ENCODE measurements at regions not wholly inside any gene's neighbourhood (a gene's known extent, or its start where the extent isn't known, plus 50 kb on each side); places are given as distances from the start of the nearest gene placed in this dataset.

DNA sequence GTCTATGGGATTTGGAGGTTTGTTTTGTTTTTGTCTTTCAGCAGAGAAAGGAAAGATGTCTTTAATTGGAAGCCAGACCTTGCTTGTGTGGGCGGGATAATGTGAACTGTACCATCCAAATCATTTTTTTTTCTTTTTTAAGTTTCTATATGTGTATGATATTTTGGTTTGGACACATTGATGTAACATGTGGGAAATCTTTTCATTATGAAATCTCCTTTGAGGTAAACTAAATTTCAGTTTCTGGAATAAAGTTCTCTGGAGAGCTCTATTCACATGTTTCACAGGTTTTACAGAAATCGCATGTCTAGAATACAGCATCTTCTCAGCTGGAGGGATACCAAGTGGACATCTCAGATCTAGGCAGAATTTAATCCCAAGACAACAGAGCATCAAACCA is 451.5 kb upstream of the MDFIC2 start:
- H3K4me3 ChIP-seq (ENCODE audit: low read length): no peak overlapping the region

GRCh38 chr3:70757658-70758057 is 445.2 kb upstream of the MDFIC2 start:
- Histone ChIP-seq H3K27me3 (ENCODE audit: control insufficient read depth, insufficient read depth, low read length) (no peaks in the 10 kb centered on the region), H3K9me3 (ENCODE audit: control insufficient read depth, low read depth, low read length) (no peaks in the 10 kb centered on the region), H3K4me1 (ENCODE audit: control insufficient read depth, insufficient read depth, low read length) (no peaks in the 10 kb centered on the region), H3K36me3 (ENCODE audit: control insufficient read depth, insufficient read depth, low read length) (no peaks in the 10 kb centered on the region), H3K27ac (ENCODE audit: low read length) (no peak overlapping the region), H3K4me3 (ENCODE audit: low read length) (no peak overlapping the region)
- DNase-seq: no peak
- no CpG with 5 or more reads among the region's 2 CpGs for whole genome bisulfite sequencing (ENCODE audit: insufficient coverage, low lambda C conversion rate)

More for the DNA sequence above, 451.5 kb upstream of the MDFIC2 start:
- WGBS (ENCODE audit: insufficient coverage, low lambda C conversion rate): no CpG with 5 or more reads among the region's 2 CpGs
- no peaks in the 10 kb centered on the region for H3K9me3 ChIP-seq (ENCODE audit: control insufficient read depth, low read depth, low read length)
- no peak overlapping the region for H3K27ac ChIP-seq (ENCODE audit: low read length)
- H3K27me3 ChIP-seq (ENCODE audit: control insufficient read depth, insufficient read depth, low read length): no peaks in the 10 kb centered on the region
- DNase-seq: no peak
- no peaks in the 10 kb centered on the region for H3K4me1 ChIP-seq (ENCODE audit: control insufficient read depth, insufficient read depth, low read length)
- no peaks in the 10 kb centered on the region for H3K36me3 ChIP-seq (ENCODE audit: control insufficient read depth, insufficient read depth, low read length)

- H3K27me3 ChIP-seq (ENCODE audit: control insufficient read depth, insufficient read depth, low read length): no peaks in the 10 kb centered on the region
- no peak overlapping the region for H3K27ac ChIP-seq (ENCODE audit: low read length)
- no peaks in the 10 kb centered on the region for H3K36me3 ChIP-seq (ENCODE audit: control insufficient read depth, insufficient read depth, low read length)
- H3K9me3 ChIP-seq (ENCODE audit: control insufficient read depth, low read depth, low read length): no peaks in the 10 kb centered on the region
- no peaks in the 10 kb centered on the region for H3K4me1 ChIP-seq (ENCODE audit: control insufficient read depth, insufficient read depth, low read length)
- H3K4me3 ChIP-seq (ENCODE audit: low read length): no peak overlapping the region
- 100% methylated on average over 1 of the region's 5 CpGs for WGBS (ENCODE audit: insufficient coverage, low lambda C conversion rate)
- DNase-seq: no peak
Observed at GRCh38 chr3:70755526-70755925, 443.1 kb upstream of the MDFIC2 start.

GRCh38 chr3:70754314-70754713 is 441.9 kb upstream of the MDFIC2 start:
- no peaks in the 10 kb centered on the region for H3K9me3 ChIP-seq (ENCODE audit: control insufficient read depth, low read depth, low read length)
- DNase-seq: no peak
- H3K27ac ChIP-seq (ENCODE audit: low read length): no peak overlapping the region
- no peak overlapping the region for H3K4me3 ChIP-seq (ENCODE audit: low read length)
- no peaks in the 10 kb centered on the region for H3K4me1 ChIP-seq (ENCODE audit: control insufficient read depth, insufficient read depth, low read length)
- H3K36me3 ChIP-seq (ENCODE audit: control insufficient read depth, insufficient read depth, low read length): no peaks in the 10 kb centered on the region
- no peaks in the 10 kb centered on the region for H3K27me3 ChIP-seq (ENCODE audit: control insufficient read depth, insufficient read depth, low read length)

GRCh38 chr3:70753572-70753971 is 441.1 kb upstream of the MDFIC2 start:
- no CpG with 5 or more reads among the region's 3 CpGs for WGBS (ENCODE audit: insufficient coverage, low lambda C conversion rate)
- no peaks in the 10 kb centered on the region for H3K27me3 ChIP-seq (ENCODE audit: control insufficient read depth, insufficient read depth, low read length)
- H3K27ac ChIP-seq (ENCODE audit: low read length): no peak overlapping the region

DNA sequence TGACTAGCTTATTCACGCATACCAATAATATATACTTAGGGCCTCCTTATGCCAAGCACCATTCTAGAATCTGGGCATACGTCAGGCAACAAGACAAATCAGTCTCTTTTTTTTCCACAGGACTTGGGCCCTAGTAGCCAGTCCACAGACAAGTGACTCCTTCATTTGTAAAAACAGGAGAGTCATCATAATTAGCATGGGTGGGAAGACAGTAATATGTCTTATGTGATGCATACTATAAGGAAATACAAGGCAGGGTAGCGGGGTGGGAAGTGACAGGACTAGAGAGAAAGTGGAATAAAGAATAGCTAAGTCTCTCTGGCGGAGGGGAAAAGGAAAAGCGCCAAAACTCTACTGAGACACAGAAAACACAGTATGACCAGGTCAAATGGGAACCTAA is 439.6 kb upstream of the MDFIC2 start:
- Histone ChIP-seq H3K9me3 (ENCODE audit: control insufficient read depth, low read depth, low read length) (no peaks in the 10 kb centered on the region), H3K36me3 (ENCODE audit: control insufficient read depth, insufficient read depth, low read length) (no peaks in the 10 kb centered on the region), H3K4me3 (ENCODE audit: low read length) (no peak overlapping the region), H3K4me1 (ENCODE audit: control insufficient read depth, insufficient read depth, low read length) (no peaks in the 10 kb centered on the region), H3K27me3 (ENCODE audit: control insufficient read depth, insufficient read depth, low read length) (no peaks in the 10 kb centered on the region), H3K27ac (ENCODE audit: low read length) (no peak overlapping the region)
- DNase-seq: no peak
- 80% methylated on average over 1 of the region's 5 CpGs for WGBS (ENCODE audit: insufficient coverage, low lambda C conversion rate)

More at GRCh38 chr3:70753572-70753971, 441.1 kb upstream of the MDFIC2 start:
- no peak overlapping the region for H3K4me3 ChIP-seq (ENCODE audit: low read length)
- no peaks in the 10 kb centered on the region for H3K4me1 ChIP-seq (ENCODE audit: control insufficient read depth, insufficient read depth, low read length)
- H3K9me3 ChIP-seq (ENCODE audit: control insufficient read depth, low read depth, low read length): no peaks in the 10 kb centered on the region
- no peaks in the 10 kb centered on the region for H3K36me3 ChIP-seq (ENCODE audit: control insufficient read depth, insufficient read depth, low read length)
- no peak for DNase-seq

DNA sequence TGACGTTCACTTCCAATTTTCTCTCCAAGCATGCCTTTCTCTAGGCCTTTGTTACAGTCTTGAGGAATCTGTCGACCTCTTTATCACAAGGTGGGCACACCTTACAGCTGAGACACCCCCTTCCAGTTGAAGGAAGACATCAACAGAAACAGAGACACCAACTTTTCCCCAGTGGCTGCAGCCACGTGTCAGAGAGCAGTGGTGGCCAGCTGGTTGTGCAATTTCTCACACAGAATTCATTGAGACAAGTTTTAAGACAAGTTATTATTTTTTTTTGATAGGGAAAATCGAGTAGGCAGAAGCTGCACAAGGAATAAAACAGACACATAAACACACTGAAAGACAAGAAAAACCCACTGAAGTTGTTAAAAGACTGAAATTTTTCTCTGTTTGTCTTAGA is 436.7 kb upstream of the MDFIC2 start:
- H3K4me1 ChIP-seq (ENCODE audit: control insufficient read depth, insufficient read depth, low read length): no peaks in the 10 kb centered on the region
- no peak overlapping the region for H3K27ac ChIP-seq (ENCODE audit: low read length)
- H3K36me3 ChIP-seq (ENCODE audit: control insufficient read depth, insufficient read depth, low read length): no peaks in the 10 kb centered on the region
- no peak overlapping the region for H3K4me3 ChIP-seq (ENCODE audit: low read length)
- H3K27me3 ChIP-seq (ENCODE audit: control insufficient read depth, insufficient read depth, low read length): no peaks in the 10 kb centered on the region
- DNase-seq: no peak
- no peaks in the 10 kb centered on the region for H3K9me3 ChIP-seq (ENCODE audit: control insufficient read depth, low read depth, low read length)
- WGBS (ENCODE audit: insufficient coverage, low lambda C conversion rate): 51% methylated on average over 2 of the region's 4 CpGs

- WGBS (ENCODE audit: insufficient coverage, low lambda C conversion rate): no CpG with 5 or more reads among the region's 5 CpGs
- Histone ChIP-seq H3K4me3 (ENCODE audit: low read length) (no peak overlapping the region), H3K36me3 (ENCODE audit: control insufficient read depth, insufficient read depth, low read length) (no peaks in the 10 kb centered on the region), H3K4me1 (ENCODE audit: control insufficient read depth, insufficient read depth, low read length) (no peaks in the 10 kb centered on the region), H3K27me3 (ENCODE audit: control insufficient read depth, insufficient read depth, low read length) (no peaks in the 10 kb centered on the region), H3K27ac (ENCODE audit: low read length) (no peak overlapping the region), H3K9me3 (ENCODE audit: control insufficient read depth, low read depth, low read length) (no peaks in the 10 kb centered on the region)
- no peak for DNase-seq
Observed at GRCh38 chr3:70748593-70748992, 436.2 kb upstream of the MDFIC2 start.

- no peak overlapping the region for H3K4me3 ChIP-seq (ENCODE audit: low read length)
- no peaks in the 10 kb centered on the region for H3K36me3 ChIP-seq (ENCODE audit: control insufficient read depth, insufficient read depth, low read length)
- H3K27me3 ChIP-seq (ENCODE audit: control insufficient read depth, insufficient read depth, low read length): no peaks in the 10 kb centered on the region
- WGBS (ENCODE audit: insufficient coverage, low lambda C conversion rate): 42% methylated on average over 2 of the region's 4 CpGs
- H3K9me3 ChIP-seq (ENCODE audit: control insufficient read depth, low read depth, low read length): no peaks in the 10 kb centered on the region
- H3K27ac ChIP-seq (ENCODE audit: low read length): no peak overlapping the region
- no peaks in the 10 kb centered on the region for H3K4me1 ChIP-seq (ENCODE audit: control insufficient read depth, insufficient read depth, low read length)
- DNase-seq: no peak
Observed at GRCh38 chr3:70747847-70748246, 435.4 kb upstream of the MDFIC2 start.

- no peaks in the 10 kb centered on the region for H3K27me3 ChIP-seq (ENCODE audit: control insufficient read depth, insufficient read depth, low read length)
- no peak overlapping the region for H3K27ac ChIP-seq (ENCODE audit: low read length)
- 40% methylated on average over 1 of the region's 3 CpGs for WGBS (ENCODE audit: insufficient coverage, low lambda C conversion rate)
- no peak for DNase-seq
- H3K4me1 ChIP-seq (ENCODE audit: control insufficient read depth, insufficient read depth, low read length): no peaks in the 10 kb centered on the region
- H3K9me3 ChIP-seq (ENCODE audit: control insufficient read depth, low read depth, low read length): no peaks in the 10 kb centered on the region
- no peak overlapping the region for H3K4me3 ChIP-seq (ENCODE audit: low read length)
- no peaks in the 10 kb centered on the region for H3K36me3 ChIP-seq (ENCODE audit: control insufficient read depth, insufficient read depth, low read length)
Observed at GRCh38 chr3:70744536-70744935, 432.1 kb upstream of the MDFIC2 start.

DNA sequence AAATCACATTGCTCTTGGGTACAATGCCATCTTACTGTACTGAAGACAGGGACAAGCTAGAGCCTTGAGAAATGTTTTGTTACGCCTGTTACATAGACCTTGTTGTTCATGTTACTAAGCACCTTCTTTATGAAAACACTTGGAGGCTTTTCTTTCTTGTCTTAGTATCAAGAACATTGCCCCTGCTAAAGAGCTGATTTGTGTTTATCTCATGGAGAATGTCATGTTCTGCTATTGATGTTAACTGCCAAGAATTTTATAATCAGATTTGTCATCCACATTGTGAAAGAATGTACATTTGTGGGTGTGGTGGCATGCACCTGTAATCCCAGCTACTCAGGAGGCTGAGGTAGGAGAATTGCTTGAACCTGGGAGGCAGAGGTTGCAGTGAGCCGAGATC is 431.3 kb upstream of the MDFIC2 start:
- no peak for DNase-seq
- Histone ChIP-seq H3K27me3 (ENCODE audit: control insufficient read depth, insufficient read depth, low read length) (no peaks in the 10 kb centered on the region), H3K4me3 (ENCODE audit: low read length) (no peak overlapping the region), H3K4me1 (ENCODE audit: control insufficient read depth, insufficient read depth, low read length) (no peaks in the 10 kb centered on the region), H3K27ac (ENCODE audit: low read length) (no peak overlapping the region), H3K36me3 (ENCODE audit: control insufficient read depth, insufficient read depth, low read length) (no peaks in the 10 kb centered on the region), H3K9me3 (ENCODE audit: control insufficient read depth, low read depth, low read length) (no peaks in the 10 kb centered on the region)
- WGBS (ENCODE audit: insufficient coverage, low lambda C conversion rate): no CpG with 5 or more reads among the region's 2 CpGs
